GM12878 (cell line): ENCODE measurements at regions not wholly inside any gene's neighbourhood (a gene's known extent, or its start where the extent isn't known, plus 50 kb on each side); places are given as distances from the start of the nearest gene placed in this dataset.

Experiments used
- BACH1 ChIP-seq: fragments of 450-650 bp; IDR thresholded peaks from 2 replicates; pipeline ENCODE4 v1.6.1; 2017; ENCODE audit warnings: mild to moderate bottlenecking, borderline replicate concordance
- BCL11A ChIP-seq: IDR thresholded peaks from 2 replicates; pipeline ENCODE4 v1.6.1; 2011; ENCODE audit warnings: low read depth, low read length
- BHLHE40 ChIP-seq, 2 experiments: fragments of 450-650 bp in 1 of 2; IDR thresholded peaks; 2 replicates each; pipeline ENCODE4 v1.6.1; 2011 to 2017; ENCODE audit warnings: low read depth in 2 of 2, borderline replicate concordance in 1 of 2, improper control_type of control experiment in 1 of 2, low read length in 1 of 2, mild to moderate bottlenecking in 1 of 2
- EZH2 ChIP-seq: IDR thresholded peaks from 2 replicates; pipeline ENCODE4 v1.6.1; 2012; ENCODE audit warnings: low read depth, mild to moderate bottlenecking, control low read depth, inconsistent platforms, low read length, borderline replicate concordance; ENCODE audit not compliant: control insufficient read depth
- MAX ChIP-seq: IDR thresholded peaks from 2 replicates; pipeline ENCODE4 v1.6.1; 2012; ENCODE audit warnings: low read depth, low read length, improper control_type of control experiment
- POLR2AphosphoS2 ChIP-seq: IDR thresholded peaks from 2 replicates; pipeline ENCODE4 v1.6.1; 2011; ENCODE audit warnings: low read depth, mild to moderate bottlenecking, low read length, improper control_type of control experiment, moderate library complexity
- POLR2AphosphoS5 ChIP-seq: IDR thresholded peaks from 2 replicates; pipeline ENCODE4 v1.6.1; 2011; ENCODE audit warnings: mild to moderate bottlenecking, low read length, inconsistent platforms
- RELA ChIP-seq: fragments of 450-650 bp; IDR thresholded peaks from 2 replicates; pipeline ENCODE4 v1.8.0; 2014; ENCODE audit warnings: borderline replicate concordance; ENCODE audit not compliant: partially characterized antibody
- ZBED1 ChIP-seq: IDR thresholded peaks from 2 replicates; pipeline ENCODE4 v1.6.1; 2016; ENCODE audit warnings: borderline replicate concordance
- ZNF274 ChIP-seq: IDR thresholded peaks from one replicate; pipeline ENCODE4 v1.8.0; 2011; ENCODE audit not compliant: insufficient read length, insufficient read depth
- TF ChIP-seq, protein P1 (sequence below): IDR thresholded peaks from 2 replicates; pipeline ENCODE4 v1.6.1; 2012; ENCODE audit warnings: low read depth, low read length, improper control_type of control experiment
- TF ChIP-seq, protein P2 (sequence below), 3 experiments: IDR thresholded peaks in 2 of 3; conservative IDR thresholded peaks in 1 of 3; 2 replicates each; pipeline ENCODE4 v1.5.1; 2011; ENCODE audit warnings: low read depth in 3 of 3, low read length in 3 of 3, mild to moderate bottlenecking in 3 of 3, control low read depth in 2 of 3, moderate library complexity in 2 of 3, inconsistent platforms in 1 of 3, mixed read lengths in 1 of 3; ENCODE audit not compliant: control insufficient read depth in 2 of 3, insufficient read depth in 1 of 3; ENCODE audit errors: extremely low read depth in 1 of 3
- TF ChIP-seq, protein P3 (sequence below): fragments of 450-650 bp; conservative IDR thresholded peaks from 2 replicates; pipeline ENCODE4 v1.6.1; 2017; ENCODE audit warnings: mild to moderate bottlenecking, moderate library complexity

DNA sequence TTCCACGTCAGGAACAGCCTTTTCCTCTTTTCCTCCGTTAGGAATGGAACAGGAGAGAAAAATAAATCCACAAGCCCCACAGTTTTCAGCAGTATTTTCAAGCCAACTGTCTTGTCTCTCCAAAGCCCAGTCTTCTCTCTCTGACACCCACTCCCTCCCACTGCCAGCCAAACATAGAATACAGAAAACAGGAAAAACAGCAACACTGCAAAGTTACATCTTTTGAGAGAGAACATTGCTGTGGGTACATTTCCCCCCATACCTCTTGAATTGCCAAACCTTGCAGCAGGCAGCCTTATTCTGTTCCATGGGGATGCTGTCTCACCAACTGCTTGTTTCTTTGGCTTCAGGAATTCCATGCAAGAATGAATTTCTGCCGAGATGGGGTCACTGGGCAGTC is 355.7 kb upstream of the UMPS start:
- TF ChIP-seq RELA, result no peak
- TF ChIP-seq MAX, result no peak
- no peak for TF ChIP-seq ZBED1
- no peak for TF ChIP-seq BCL11A
- TF ChIP-seq ZNF274, result no peak
- TF ChIP-seq, protein P1, sequence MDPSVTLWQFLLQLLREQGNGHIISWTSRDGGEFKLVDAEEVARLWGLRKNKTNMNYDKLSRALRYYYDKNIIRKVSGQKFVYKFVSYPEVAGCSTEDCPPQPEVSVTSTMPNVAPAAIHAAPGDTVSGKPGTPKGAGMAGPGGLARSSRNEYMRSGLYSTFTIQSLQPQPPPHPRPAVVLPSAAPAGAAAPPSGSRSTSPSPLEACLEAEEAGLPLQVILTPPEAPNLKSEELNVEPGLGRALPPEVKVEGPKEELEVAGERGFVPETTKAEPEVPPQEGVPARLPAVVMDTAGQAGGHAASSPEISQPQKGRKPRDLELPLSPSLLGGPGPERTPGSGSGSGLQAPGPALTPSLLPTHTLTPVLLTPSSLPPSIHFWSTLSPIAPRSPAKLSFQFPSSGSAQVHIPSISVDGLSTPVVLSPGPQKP, result no peak
- TF ChIP-seq POLR2AphosphoS5, result no peak
- TF ChIP-seq, protein P2, sequence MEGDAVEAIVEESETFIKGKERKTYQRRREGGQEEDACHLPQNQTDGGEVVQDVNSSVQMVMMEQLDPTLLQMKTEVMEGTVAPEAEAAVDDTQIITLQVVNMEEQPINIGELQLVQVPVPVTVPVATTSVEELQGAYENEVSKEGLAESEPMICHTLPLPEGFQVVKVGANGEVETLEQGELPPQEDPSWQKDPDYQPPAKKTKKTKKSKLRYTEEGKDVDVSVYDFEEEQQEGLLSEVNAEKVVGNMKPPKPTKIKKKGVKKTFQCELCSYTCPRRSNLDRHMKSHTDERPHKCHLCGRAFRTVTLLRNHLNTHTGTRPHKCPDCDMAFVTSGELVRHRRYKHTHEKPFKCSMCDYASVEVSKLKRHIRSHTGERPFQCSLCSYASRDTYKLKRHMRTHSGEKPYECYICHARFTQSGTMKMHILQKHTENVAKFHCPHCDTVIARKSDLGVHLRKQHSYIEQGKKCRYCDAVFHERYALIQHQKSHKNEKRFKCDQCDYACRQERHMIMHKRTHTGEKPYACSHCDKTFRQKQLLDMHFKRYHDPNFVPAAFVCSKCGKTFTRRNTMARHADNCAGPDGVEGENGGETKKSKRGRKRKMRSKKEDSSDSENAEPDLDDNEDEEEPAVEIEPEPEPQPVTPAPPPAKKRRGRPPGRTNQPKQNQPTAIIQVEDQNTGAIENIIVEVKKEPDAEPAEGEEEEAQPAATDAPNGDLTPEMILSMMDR (IDR thresholded peaks at IDR 0.05 in 2 of 3, conservative IDR thresholded peaks at IDR 0.05 in 1 of 3; ENCODE audit: control insufficient read depth in 2 of 3, extremely low read depth in 1 of 3, insufficient read depth in 1 of 3, low read depth in 3 of 3, low read length in 3 of 3), result no peak
- TF ChIP-seq, protein P3, sequence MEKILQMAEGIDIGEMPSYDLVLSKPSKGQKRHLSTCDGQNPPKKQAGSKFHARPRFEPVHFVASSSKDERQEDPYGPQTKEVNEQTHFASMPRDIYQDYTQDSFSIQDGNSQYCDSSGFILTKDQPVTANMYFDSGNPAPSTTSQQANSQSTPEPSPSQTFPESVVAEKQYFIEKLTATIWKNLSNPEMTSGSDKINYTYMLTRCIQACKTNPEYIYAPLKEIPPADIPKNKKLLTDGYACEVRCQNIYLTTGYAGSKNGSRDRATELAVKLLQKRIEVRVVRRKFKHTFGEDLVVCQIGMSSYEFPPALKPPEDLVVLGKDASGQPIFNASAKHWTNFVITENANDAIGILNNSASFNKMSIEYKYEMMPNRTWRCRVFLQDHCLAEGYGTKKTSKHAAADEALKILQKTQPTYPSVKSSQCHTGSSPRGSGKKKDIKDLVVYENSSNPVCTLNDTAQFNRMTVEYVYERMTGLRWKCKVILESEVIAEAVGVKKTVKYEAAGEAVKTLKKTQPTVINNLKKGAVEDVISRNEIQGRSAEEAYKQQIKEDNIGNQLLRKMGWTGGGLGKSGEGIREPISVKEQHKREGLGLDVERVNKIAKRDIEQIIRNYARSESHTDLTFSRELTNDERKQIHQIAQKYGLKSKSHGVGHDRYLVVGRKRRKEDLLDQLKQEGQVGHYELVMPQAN, result no peak
- no peak for TF ChIP-seq EZH2
- no peak for TF ChIP-seq BHLHE40 (IDR thresholded peaks at IDR 0.05; ENCODE audit: borderline replicate concordance in 1 of 2, low read depth in 2 of 2, low read length in 1 of 2)
- TF ChIP-seq BACH1, result no peak
- TF ChIP-seq POLR2AphosphoS2, result no peak
